Natural killer cell (primary cell): ENCODE measurements at regions not wholly inside any gene's neighbourhood (a gene's known extent, or its start where the extent isn't known, plus 50 kb on each side); places are given as distances from the start of the nearest gene placed in this dataset.
"Not testable (repeated sequence)": the region's sequence is repeated elsewhere in the genome, so short reads cannot be mapped to it uniquely, and the experiment has no call there.

ENCODE experiments used
- ATAC-seq, 3 donors: fragments of 150-1000 bp in 2 of 3; fragments of 200-7000 bp in 1 of 3; cut with Tn5 transposase; 1 replicate in 1 of 3; 2 replicates in 2 of 3; pipeline ENCODE4 v1.10.0; 2021; ENCODE audit warnings: mild to moderate bottlenecking in 2 of 3, moderate library complexity in 2 of 3
- DNase-seq, 2 donors: peaks; one replicate each; pipeline versions ENCODE4 v3.0.0 to v3.0.0-alpha.2; 2013 to 2021; ENCODE audit warnings: mixed read lengths in 1 of 2
- H3K27ac ChIP-seq: one replicate; pipeline ENCODE4 v1.5.1; 2013; ENCODE audit warnings: mild to moderate bottlenecking, low read length
- H3K27me3 ChIP-seq: one replicate; pipeline ENCODE4 v1.6.1; 2013; ENCODE audit warnings: low read length; ENCODE audit not compliant: control insufficient read depth, insufficient read depth
- H3K36me3 ChIP-seq: one replicate; pipeline ENCODE4 v1.6.1; 2013; ENCODE audit warnings: low read length; ENCODE audit not compliant: control insufficient read depth, insufficient read depth
- H3K4me1 ChIP-seq: one replicate; pipeline ENCODE4 v1.6.1; 2013; ENCODE audit warnings: low read length; ENCODE audit not compliant: control insufficient read depth, insufficient read depth
- H3K4me3 ChIP-seq: one replicate; pipeline ENCODE4 v1.5.1; 2013; ENCODE audit warnings: low read length
- H3K9me3 ChIP-seq: one replicate; pipeline ENCODE4 v1.6.1; 2013; ENCODE audit warnings: low read length; ENCODE audit not compliant: control insufficient read depth, insufficient read depth
- H3K27ac Mint-ChIP-seq, 2 donors: one replicate each; pipeline ENCODE4 v1.8.0; 2022; ENCODE audit warnings: mild to moderate bottlenecking in 2 of 2, mixed read lengths in 2 of 2, moderate library complexity in 1 of 2
- H3K27me3 Mint-ChIP-seq, 2 donors: one replicate each; pipeline ENCODE4 v1.8.0; 2022; ENCODE audit warnings: low read depth in 2 of 2, mixed read lengths in 2 of 2
- H3K36me3 Mint-ChIP-seq: one replicate; pipeline ENCODE4 v1.8.0; 2022; ENCODE audit warnings: mixed read lengths
- H3K4me1 Mint-ChIP-seq, 2 donors: one replicate each; pipeline ENCODE4 v1.8.0; 2022; ENCODE audit warnings: mixed read lengths in 2 of 2
- H3K4me3 Mint-ChIP-seq: one replicate; pipeline ENCODE4 v1.8.0; 2022; ENCODE audit warnings: mild to moderate bottlenecking, moderate library complexity, mixed read lengths
- H3K9me3 Mint-ChIP-seq, 2 donors: one replicate each; pipeline ENCODE4 v1.8.0; 2022; ENCODE audit warnings: mixed read lengths in 2 of 2
- WGBS: methylation state at CpG from one replicate; pipeline ENCODE4 v1.1.7; 2013; ENCODE audit warnings: missing lambda C conversion rate; ENCODE audit not compliant: insufficient coverage; 5-methylcytosine and 5-hydroxymethylcytosine counted together
- intact Hi-C: fragments of 100-400 bp; cut with micrococcal nuclease; formaldehyde crosslinking; loops from one replicate; pipeline ENCODE4 v1.14.2; 2022
- TF ChIP-seq, protein P1 (sequence below): fragments of 200-600 bp; IDR thresholded peaks from one replicate; pipeline ENCODE4 v1.8.0; 2022; ENCODE audit warnings: antibody characterized with exemption

DNA sequence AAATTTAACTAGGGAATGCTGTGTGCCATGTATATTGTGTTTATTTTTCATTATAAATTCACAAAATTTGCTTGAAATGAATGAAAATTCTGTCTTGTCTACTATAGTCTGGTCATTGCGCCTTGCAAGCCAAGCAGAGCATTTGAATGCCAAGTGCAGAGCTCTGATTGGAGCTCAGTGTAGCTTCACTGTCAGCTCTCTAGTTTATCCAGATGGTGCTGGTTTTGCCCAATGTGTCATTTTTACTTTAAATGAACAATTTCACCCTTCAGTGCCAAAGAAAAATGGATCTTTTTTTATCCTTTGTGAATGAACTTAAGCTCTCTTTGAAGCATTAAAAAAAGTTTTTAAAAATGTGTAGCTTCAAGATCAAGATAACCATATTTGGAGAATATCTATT is 225.6 kb upstream of the CACNA2D1 start:
- no peak overlapping the region for H3K4me3 Mint-ChIP-seq
- 94% methylated on average over 1 of the region's 1 CpG for WGBS
- Histone ChIP-seq H3K27me3 (no peaks in the 10 kb centered on the region), H3K36me3 (no peaks in the 10 kb centered on the region), H3K9me3 (no peaks in the 10 kb centered on the region), H3K27ac (no peak overlapping the region), H3K4me3 (no peak overlapping the region), H3K4me1 (no peaks in the 10 kb centered on the region)
- no peak overlapping the region for H3K27ac Mint-ChIP-seq
- intact Hi-C loops: no loop called here
- H3K4me1 Mint-ChIP-seq: no peaks in the 10 kb centered on the region
- DNase-seq: no peak
- peaks cover 0 to 4% of the 10 kb centered on the region in 2 donors for H3K27me3 Mint-ChIP-seq
- no peaks in the 10 kb centered on the region for H3K36me3 Mint-ChIP-seq
- H3K9me3 Mint-ChIP-seq: no peaks in the 10 kb centered on the region
- no peak for ATAC-seq
- TF ChIP-seq, protein P1, sequence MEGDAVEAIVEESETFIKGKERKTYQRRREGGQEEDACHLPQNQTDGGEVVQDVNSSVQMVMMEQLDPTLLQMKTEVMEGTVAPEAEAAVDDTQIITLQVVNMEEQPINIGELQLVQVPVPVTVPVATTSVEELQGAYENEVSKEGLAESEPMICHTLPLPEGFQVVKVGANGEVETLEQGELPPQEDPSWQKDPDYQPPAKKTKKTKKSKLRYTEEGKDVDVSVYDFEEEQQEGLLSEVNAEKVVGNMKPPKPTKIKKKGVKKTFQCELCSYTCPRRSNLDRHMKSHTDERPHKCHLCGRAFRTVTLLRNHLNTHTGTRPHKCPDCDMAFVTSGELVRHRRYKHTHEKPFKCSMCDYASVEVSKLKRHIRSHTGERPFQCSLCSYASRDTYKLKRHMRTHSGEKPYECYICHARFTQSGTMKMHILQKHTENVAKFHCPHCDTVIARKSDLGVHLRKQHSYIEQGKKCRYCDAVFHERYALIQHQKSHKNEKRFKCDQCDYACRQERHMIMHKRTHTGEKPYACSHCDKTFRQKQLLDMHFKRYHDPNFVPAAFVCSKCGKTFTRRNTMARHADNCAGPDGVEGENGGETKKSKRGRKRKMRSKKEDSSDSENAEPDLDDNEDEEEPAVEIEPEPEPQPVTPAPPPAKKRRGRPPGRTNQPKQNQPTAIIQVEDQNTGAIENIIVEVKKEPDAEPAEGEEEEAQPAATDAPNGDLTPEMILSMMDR: no peak

DNA sequence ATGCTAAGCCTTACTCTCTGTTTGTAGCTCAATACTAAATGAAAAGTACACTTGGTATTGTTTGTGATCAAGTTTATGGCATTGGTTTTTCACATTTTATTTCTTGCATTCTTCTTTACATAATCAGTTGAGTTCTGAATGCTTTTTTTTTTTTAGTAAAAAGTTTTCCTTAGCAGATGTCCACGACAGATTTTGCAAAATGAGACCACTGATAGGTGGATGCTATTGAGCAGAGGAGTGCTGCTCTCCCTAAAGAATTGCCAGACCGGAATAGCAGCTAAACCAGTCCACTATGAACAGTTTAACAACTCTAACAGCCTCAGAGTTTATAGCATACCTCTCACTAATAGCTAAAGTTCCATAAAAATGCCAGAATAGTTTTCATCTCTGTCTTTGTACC is 225.1 kb upstream of the CACNA2D1 start:
- no peak for ATAC-seq
- H3K27me3 ChIP-seq: no peaks in the 10 kb centered on the region
- no peaks in the 10 kb centered on the region for H3K36me3 ChIP-seq
- Mint-ChIP-seq H3K27ac (no peak overlapping the region), H3K9me3 (no peaks in the 10 kb centered on the region), H3K4me1 (no peaks in the 10 kb centered on the region), H3K27me3 (peaks cover 0 to 4% of the 10 kb centered on the region in 2 donors), H3K36me3 (no peaks in the 10 kb centered on the region), H3K4me3 (no peak overlapping the region)
- H3K27ac ChIP-seq: no peak overlapping the region
- H3K4me3 ChIP-seq: no peak overlapping the region
- TF ChIP-seq, protein P1: no peak
- H3K9me3 ChIP-seq: no peaks in the 10 kb centered on the region
- DNase-seq: no peak
- intact Hi-C loops: no loop called here
- H3K4me1 ChIP-seq: no peaks in the 10 kb centered on the region
- WGBS: 50% methylated on average over 1 of the region's 2 CpGs

DNA sequence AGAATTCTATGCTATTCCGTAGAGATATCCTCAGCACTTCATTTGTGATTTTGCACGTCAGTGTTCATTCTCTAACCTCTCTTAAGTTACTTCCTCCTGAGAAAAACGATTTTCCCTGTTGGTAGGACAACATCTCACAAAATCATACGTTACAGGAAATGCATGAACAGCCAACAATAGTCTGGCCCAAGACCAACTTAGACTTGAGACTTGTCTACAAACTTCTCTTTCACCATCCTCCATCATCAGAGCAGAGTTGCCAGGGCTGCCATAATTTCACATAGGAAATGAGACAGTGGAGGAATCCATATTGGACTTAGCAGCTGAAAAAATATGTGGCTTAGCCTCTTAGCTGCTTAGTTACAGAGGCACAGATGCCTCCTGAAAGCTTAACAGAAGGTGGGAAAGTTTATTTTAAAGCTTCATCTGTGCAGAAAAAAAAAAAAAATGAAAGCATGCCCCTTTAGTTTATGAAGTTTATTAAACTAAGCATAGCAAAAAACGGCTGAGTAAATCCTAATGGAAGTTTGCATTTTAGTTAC is 222.5 kb upstream of the CACNA2D1 start:
- Histone ChIP-seq H3K27me3 (no peaks in the 10 kb centered on the region), H3K9me3 (no peaks in the 10 kb centered on the region), H3K4me1 (no peaks in the 10 kb centered on the region), H3K36me3 (no peaks in the 10 kb centered on the region), H3K4me3 (no peak overlapping the region), H3K27ac (no peak overlapping the region)
- no peaks in the 10 kb centered on the region for H3K4me1 Mint-ChIP-seq
- H3K27me3 Mint-ChIP-seq: peaks cover 0 to 4% of the 10 kb centered on the region in 2 donors
- TF ChIP-seq, protein P1: no peak
- H3K27ac Mint-ChIP-seq: no peak overlapping the region
- no peaks in the 10 kb centered on the region for H3K36me3 Mint-ChIP-seq
- ATAC-seq: no peak
- no peak for DNase-seq
- no peaks in the 10 kb centered on the region for H3K9me3 Mint-ChIP-seq
- no peak overlapping the region for H3K4me3 Mint-ChIP-seq
- intact Hi-C loops: no loop called here
- WGBS: 72% methylated on average over 4 of the region's 5 CpGs

DNA sequence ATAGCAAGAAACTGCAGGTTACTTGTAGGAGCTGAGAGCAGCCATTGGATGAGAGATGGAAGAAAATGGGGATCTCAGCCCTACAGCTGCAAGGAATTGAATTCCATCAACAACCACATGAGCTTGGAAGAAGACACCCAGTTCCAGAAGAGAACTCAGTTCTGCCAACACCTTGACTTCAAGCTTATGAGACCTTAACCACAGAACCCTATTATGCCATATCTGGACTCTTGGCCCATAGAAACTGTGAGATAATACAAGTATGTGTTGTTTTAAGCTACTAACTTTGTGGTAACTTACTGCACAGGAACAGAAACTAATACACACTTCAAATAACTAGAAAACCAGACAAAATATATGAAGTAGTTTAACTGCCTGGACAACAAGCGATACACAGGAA is 212.4 kb upstream of the CACNA2D1 start:
- H3K27ac Mint-ChIP-seq: no peak overlapping the region
- intact Hi-C loops: no loop called here
- Histone ChIP-seq H3K36me3 (no peaks in the 10 kb centered on the region), H3K4me3 (no peak overlapping the region), H3K9me3 (peaks cover 4% of the 10 kb centered on the region), H3K27me3 (no peaks in the 10 kb centered on the region), H3K4me1 (no peaks in the 10 kb centered on the region), H3K27ac (no peak overlapping the region)
- 89% methylated on average over 1 of the region's 1 CpG for WGBS
- no peak for ATAC-seq
- peaks cover 1 to 10% of the 10 kb centered on the region in 2 donors for H3K9me3 Mint-ChIP-seq
- peaks cover 5 to 7% of the 10 kb centered on the region in 2 donors for H3K4me1 Mint-ChIP-seq
- H3K27me3 Mint-ChIP-seq: peaks cover 0 to 1% of the 10 kb centered on the region in 2 donors
- no peak overlapping the region for H3K4me3 Mint-ChIP-seq
- H3K36me3 Mint-ChIP-seq: peaks cover 17% of the 10 kb centered on the region
- TF ChIP-seq, protein P1: no peak
- no peak for DNase-seq

DNA sequence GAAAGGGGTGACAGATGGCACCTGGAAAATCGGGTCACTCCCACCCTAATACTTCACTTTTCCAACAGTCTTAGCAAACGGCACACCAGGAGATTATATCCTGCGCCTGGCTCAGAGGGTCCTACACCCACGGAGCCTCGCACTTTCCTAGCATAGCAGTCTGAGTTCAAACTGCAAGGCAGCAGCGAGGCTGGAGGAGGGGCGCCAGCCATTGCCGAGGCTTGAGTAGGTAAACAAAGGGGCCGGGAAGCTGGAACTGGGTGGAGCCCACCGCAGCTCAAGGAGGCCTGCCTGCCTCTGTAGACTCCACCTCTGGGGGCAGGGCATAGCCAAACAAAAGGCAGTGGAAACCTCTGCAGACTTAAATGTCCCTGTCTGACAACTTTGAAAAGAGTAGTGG is 206.5 kb upstream of the CACNA2D1 start:
- H3K4me1 Mint-ChIP-seq, H3K36me3 Mint-ChIP-seq, H3K36me3 ChIP-seq, H3K27ac Mint-ChIP-seq, H3K4me3 ChIP-seq, H3K9me3 Mint-ChIP-seq, H3K27ac ChIP-seq, H3K4me3 Mint-ChIP-seq, intact Hi-C loops, H3K4me1 ChIP-seq, ATAC-seq, H3K27me3 ChIP-seq, H3K9me3 ChIP-seq, DNase-seq, H3K27me3 Mint-ChIP-seq: not testable (repeated sequence)
- WGBS: 95% methylated on average over 10 of the region's 10 CpGs
